ENCODE measurements at regions not wholly inside any gene's neighbourhood (a gene's known extent, or its start where the extent isn't known, plus 50 kb on each side); places are given as distances from the start of the nearest gene placed in this dataset.
"Not testable (repeated sequence)": the region's sequence is repeated elsewhere in the genome, so short reads cannot be mapped to it uniquely, and the experiment has no call there.

DNA sequence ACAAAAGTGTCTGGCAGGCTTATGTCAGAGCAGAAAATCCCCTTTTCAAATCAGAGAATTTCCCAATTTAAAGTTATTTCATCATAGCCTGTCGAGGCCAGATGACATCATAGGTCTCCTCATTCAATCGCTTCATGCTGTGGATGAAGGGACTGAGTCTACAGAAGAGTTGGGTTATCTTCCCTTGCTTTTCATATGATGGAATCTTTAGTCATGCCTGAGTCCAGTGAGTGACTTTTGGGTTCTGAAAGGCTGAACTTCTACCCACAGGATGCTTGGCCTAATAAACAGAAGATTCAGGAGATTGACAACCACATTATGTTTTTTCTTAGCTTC lies 357.0 kb upstream of the SPATA31A3 start:
- TF ChIP-seq, protein P1, sequence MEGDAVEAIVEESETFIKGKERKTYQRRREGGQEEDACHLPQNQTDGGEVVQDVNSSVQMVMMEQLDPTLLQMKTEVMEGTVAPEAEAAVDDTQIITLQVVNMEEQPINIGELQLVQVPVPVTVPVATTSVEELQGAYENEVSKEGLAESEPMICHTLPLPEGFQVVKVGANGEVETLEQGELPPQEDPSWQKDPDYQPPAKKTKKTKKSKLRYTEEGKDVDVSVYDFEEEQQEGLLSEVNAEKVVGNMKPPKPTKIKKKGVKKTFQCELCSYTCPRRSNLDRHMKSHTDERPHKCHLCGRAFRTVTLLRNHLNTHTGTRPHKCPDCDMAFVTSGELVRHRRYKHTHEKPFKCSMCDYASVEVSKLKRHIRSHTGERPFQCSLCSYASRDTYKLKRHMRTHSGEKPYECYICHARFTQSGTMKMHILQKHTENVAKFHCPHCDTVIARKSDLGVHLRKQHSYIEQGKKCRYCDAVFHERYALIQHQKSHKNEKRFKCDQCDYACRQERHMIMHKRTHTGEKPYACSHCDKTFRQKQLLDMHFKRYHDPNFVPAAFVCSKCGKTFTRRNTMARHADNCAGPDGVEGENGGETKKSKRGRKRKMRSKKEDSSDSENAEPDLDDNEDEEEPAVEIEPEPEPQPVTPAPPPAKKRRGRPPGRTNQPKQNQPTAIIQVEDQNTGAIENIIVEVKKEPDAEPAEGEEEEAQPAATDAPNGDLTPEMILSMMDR (conservative IDR thresholded peaks at IDR 0.05; ENCODE audit: low read depth, low read length), result not testable (repeated sequence)
- not testable (repeated sequence) for TF ChIP-seq POLR2A (IDR thresholded peaks at IDR 0.05; ENCODE audit: low read depth, low read length); CEBPB (IDR thresholded peaks at IDR 0.05; ENCODE audit: low read depth, low read length); SMC3 (IDR thresholded peaks at IDR 0.05; ENCODE audit: low read depth, low read length); MXI1 (IDR thresholded peaks at IDR 0.05; ENCODE audit: borderline replicate concordance, low read depth, low read length); RFX5 (IDR thresholded peaks at IDR 0.05; ENCODE audit: low read depth, low read length); MAZ (IDR thresholded peaks at IDR 0.05; ENCODE audit: borderline replicate concordance, low read depth, low read length); FOS (IDR thresholded peaks at IDR 0.05; ENCODE audit: low read depth, low read length); RAD21 (IDR thresholded peaks at IDR 0.05; ENCODE audit: low read length); RCOR1 (IDR thresholded peaks at IDR 0.05; ENCODE audit: insufficient replicate concordance, low read length)
- TF ChIP-seq, protein P2, sequence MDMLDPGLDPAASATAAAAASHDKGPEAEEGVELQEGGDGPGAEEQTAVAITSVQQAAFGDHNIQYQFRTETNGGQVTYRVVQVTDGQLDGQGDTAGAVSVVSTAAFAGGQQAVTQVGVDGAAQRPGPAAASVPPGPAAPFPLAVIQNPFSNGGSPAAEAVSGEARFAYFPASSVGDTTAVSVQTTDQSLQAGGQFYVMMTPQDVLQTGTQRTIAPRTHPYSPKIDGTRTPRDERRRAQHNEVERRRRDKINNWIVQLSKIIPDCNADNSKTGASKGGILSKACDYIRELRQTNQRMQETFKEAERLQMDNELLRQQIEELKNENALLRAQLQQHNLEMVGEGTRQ (IDR thresholded peaks at IDR 0.05; ENCODE audit: low read depth, low read length), result not testable (repeated sequence)
- TF ChIP-seq, protein P3, sequence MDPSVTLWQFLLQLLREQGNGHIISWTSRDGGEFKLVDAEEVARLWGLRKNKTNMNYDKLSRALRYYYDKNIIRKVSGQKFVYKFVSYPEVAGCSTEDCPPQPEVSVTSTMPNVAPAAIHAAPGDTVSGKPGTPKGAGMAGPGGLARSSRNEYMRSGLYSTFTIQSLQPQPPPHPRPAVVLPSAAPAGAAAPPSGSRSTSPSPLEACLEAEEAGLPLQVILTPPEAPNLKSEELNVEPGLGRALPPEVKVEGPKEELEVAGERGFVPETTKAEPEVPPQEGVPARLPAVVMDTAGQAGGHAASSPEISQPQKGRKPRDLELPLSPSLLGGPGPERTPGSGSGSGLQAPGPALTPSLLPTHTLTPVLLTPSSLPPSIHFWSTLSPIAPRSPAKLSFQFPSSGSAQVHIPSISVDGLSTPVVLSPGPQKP (IDR thresholded peaks at IDR 0.05; ENCODE audit: borderline replicate concordance, low read depth, low read length), result not testable (repeated sequence)
